ENCODE measurements at regions not wholly inside any gene's neighbourhood (a gene's known extent, or its start where the extent isn't known, plus 50 kb on each side); places are given as distances from the start of the nearest gene placed in this dataset.

- no peak for TF ChIP-seq CTCF (IDR thresholded peaks at IDR 0.05; ENCODE audit: control extremely low read depth, extremely low read depth, low read depth, missing control alignments)
- no peak for DNase-seq (ENCODE audit: extremely low spot score)
- ChIA-PET CTCF (no interaction called here), POLR2A (no interaction called here)
Measured at GRCh38 chr1:72516264-72516663, 233.9 kb upstream of the NEGR1 start.

- DNase-seq (ENCODE audit: extremely low spot score): no peak
- ChIA-PET CTCF (no interaction called here), POLR2A (no interaction called here)
- TF ChIP-seq CTCF (IDR thresholded peaks at IDR 0.05; ENCODE audit: control extremely low read depth, extremely low read depth, low read depth, missing control alignments): no peak
Measured at GRCh38 chr1:72498371-72498770, 216.0 kb upstream of the NEGR1 start.

DNA sequence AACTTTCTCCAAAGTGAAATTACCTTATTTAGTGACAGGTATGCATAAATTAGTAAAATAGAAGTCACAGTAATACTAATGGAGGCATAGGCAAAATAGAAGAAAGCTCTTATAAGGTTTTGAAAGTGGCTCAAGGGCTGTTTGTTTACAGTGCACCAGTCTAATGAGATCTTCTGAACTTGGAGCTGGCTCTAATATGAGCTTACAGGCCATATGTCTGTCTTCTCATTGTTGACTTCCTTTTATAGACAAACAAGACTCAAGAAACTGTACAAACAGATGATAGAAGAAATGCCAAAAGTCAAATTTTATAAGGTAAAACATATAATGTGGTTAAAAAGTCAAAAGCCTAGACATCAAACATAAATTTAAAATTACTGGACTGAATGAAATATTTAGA, 207.5 kb upstream of the NEGR1 start:
- DNase-seq (ENCODE audit: extremely low spot score): no peak
- TF ChIP-seq CTCF (IDR thresholded peaks at IDR 0.05; ENCODE audit: control extremely low read depth, extremely low read depth, low read depth, missing control alignments): no peak
- CTCF ChIA-PET: no interaction called here
- POLR2A ChIA-PET: no interaction called here

DNA sequence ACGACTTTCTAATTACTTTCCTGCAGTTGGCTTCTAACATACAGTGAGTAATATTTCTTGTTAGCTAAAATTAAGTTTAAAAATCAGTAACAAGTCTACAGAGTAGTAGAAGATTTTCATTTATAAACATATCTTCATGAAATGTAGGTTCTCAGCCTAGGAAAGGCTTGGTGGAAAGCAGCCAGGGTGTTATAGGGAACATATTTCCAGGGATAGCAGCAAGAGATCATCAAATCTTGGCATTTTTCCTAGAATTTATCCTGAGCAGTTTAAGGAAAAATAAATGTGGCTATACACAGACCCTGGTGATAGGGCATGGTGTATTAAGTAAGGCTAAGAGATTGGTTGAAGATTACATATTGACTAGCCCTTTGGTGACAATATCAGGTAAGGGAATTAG, 203.5 kb upstream of the NEGR1 start:
- ChIA-PET CTCF (no interaction called here), POLR2A (no interaction called here)
- DNase-seq (ENCODE audit: extremely low spot score): no peak
- TF ChIP-seq CTCF (IDR thresholded peaks at IDR 0.05; ENCODE audit: control extremely low read depth, extremely low read depth, low read depth, missing control alignments): no peak

DNA sequence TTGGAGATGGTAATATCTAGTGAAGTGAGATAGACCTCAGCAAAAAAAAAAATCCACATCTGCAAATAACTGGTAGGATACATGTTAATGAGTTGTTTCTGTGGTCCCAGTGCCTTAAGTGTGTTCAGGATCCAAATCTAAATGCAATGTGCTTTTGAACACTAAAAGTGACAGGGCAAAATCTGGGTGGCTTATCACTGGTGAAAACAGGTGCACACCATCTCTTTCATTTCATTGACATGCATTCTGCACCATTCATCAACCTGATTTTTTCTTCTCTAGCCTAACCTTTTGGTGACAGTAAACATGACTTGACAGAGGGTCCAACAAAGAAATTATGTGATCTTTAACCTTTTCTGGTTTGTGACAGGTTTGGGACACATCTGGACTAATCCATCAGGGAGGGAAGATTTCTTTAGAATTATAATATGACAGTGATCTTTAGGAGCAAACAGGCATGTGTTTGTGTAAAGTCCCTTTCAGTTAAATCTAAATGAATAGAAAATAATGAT, 201.6 kb upstream of the NEGR1 start:
- TF ChIP-seq CTCF (IDR thresholded peaks at IDR 0.05; ENCODE audit: control extremely low read depth, extremely low read depth, low read depth, missing control alignments): no peak
- DNase-seq (ENCODE audit: extremely low spot score): no peak
- POLR2A ChIA-PET: no interaction called here
- CTCF ChIA-PET: no interaction called here

DNA sequence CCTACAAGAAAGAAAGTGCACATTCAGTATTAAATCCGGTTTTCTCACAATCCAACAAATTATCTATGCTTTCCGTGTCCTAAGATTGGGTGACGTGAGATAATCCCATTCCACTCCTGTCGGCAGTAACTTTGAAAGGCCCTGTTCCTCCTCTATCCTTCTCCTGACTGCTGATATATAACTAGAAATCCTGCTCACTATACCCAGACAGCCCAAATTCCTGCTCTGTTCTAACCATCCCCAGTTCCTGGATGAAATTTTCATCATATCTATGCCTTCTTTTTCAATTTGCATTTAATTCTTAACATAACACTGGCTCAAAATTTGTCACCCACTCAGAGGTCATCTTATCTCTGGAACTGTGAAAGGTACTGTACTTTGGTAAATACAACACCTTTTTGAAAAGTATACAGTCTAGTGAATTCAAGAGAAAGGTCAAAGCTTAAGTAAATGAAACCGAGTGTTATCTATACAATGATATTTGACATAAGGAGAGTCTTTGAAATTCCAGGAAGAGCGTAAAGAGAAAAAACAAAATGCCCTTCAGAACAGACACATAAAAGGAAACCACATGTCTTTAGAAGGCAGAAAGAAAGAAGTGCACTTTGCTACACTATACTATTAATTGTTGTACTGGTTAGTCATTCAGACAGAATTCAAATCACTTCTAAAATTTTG, 200.5 kb upstream of the NEGR1 start:
- no peak for DNase-seq (ENCODE audit: extremely low spot score)
- no peak for TF ChIP-seq CTCF (IDR thresholded peaks at IDR 0.05; ENCODE audit: control extremely low read depth, extremely low read depth, low read depth, missing control alignments)
- ChIA-PET CTCF (no interaction called here), POLR2A (no interaction called here)

Data from GM10248 (cell line).